HG02678 (cell line): ENCODE measurements at regions not wholly inside any gene's neighbourhood (a gene's known extent, or its start where the extent isn't known, plus 50 kb on each side); places are given as distances from the start of the nearest gene placed in this dataset.
"Not testable (repeated sequence)": the region's sequence is repeated elsewhere in the genome, so short reads cannot be mapped to it uniquely, and the experiment has no call there.

ENCODE experiments used
- ATAC-seq: cut with Tn5 transposase; IDR thresholded peaks from one replicate; pipeline ENCODE4 v1.9.1; 2021; ENCODE audit warnings: mild to moderate bottlenecking, moderate library complexity; ENCODE audit not compliant: unreplicated experiment

GRCh38 chrX:121407627-121408026, 360.2 kb downstream of the GLUD2 start:
- ATAC-seq, result no peak

- ATAC-seq, result not testable (repeated sequence)
Measured at GRCh38 chrX:121431514-121431913, 384.1 kb downstream of the GLUD2 start.

DNA sequence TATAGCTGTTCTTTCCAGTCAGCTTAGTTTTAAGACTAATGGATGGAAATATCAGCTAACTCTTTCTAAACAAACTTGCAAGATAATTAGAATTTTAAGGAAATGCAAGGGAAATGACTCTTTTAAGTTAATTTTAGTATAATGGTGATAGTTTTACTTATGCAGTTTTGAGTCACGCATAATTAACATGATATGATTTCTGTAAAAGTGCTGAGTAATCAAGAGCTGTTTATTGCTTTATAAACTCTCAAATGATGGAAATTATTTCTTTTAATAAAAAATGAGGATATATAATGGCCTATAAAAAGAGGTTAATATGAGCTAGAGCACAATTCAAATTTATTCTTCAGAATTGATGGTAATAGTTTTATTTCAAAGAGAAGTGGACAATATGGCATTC, 385.9 kb downstream of the GLUD2 start:
- ATAC-seq, result no peak

DNA sequence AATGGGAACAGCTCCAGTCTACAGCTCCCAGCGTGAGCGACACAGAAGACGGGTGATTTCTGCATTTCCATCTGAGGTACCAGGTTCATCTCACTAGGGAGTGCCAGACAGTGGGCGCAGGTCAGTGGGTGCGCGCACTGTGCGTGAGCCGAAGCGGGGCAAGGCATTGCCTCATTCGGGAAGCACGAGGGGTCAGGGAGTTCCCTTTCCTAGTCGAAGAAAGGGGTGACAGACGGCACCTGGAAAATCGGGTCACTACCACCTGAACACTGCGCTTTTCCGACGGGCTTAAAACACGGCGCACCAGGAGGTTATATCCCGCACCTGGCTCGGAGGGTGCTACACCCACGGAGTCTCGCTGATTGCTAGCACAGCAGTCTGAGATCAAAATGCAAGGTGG, 390.3 kb downstream of the GLUD2 start:
- ATAC-seq, result not testable (repeated sequence)

DNA sequence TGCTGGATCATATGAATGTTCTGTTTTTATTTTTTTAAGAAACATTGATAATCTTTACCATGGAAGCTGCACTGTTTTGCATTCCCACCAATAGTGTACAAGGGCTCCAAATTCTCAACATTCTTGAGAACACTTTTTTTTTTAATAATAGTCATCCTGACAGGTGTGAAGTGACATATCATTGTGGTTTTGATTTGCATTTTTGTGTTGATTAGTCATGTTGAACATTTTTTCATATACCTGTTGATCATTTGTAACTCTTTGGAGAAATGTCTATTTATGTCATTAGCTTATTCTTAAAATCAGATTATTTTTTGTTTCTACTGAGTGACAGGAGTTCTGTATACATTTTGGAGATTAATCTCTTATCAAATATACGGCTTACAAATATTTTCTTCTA, 408.5 kb downstream of the GLUD2 start:
- ATAC-seq, result no peak

DNA sequence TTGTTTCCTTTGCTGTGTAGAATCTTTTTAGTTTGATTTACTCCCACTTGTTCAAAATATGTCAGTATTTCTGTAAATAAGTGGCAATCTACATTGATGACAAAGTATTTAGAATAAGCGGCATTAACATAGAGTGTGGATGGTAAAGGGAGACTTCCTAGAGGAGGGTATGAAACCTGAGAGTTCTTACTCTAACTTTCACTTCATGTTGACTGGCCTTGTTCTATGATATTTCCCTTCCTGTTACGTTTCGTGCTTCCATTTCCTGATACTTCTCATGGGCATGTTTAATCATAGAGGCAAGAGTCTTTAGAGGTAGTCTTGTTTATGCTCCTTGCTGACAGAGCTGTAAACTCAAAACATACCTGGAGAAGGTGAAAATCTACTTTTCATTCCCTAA, 408.9 kb downstream of the GLUD2 start:
- peak; percentile 97 for ATAC-seq

DNA sequence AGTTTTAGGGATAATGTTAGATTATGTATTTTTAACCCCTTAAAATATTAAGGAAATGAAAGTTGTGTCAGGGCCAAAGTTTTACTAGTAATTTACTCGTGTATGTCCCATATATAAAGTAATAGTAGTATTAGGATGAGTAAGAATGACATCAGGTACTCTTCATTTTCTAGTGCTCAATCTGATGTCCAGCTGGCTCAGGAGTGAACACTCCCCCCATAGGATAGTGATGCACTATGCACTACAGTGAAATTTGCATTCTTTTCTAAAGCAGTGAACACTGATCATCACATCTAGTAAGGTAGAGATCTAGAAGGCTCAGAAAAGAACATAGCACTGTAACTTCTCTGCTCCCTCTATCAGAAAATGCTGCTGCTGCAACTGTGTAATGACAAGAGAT, 409.7 kb downstream of the GLUD2 start:
- ATAC-seq, result no peak

- no peak for ATAC-seq
Measured at GRCh38 chrX:121479406-121479805, 432.0 kb downstream of the GLUD2 start.

GRCh38 chrX:121496966-121497365, 449.6 kb downstream of the GLUD2 start:
- no peak for ATAC-seq

DNA sequence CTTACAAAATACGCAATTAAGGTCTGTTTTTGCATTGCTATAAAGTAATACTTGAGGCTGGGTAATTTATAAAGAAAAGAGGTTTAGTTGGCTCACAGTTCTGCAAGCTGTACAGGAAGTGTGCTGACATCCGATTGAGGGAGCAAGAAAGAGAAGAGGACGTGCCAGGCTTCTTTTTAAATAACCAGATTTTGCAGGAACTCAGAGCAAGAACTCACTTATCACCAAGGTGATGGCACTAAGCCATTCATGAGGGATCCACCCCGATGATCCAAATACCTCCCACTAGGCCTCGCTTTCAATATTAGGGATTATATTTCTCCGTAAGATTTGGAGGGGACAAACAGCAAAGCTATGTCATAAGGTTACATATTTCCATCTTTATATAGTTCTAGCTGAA, 456.7 kb downstream of the GLUD2 start:
- ATAC-seq, result no peak

DNA sequence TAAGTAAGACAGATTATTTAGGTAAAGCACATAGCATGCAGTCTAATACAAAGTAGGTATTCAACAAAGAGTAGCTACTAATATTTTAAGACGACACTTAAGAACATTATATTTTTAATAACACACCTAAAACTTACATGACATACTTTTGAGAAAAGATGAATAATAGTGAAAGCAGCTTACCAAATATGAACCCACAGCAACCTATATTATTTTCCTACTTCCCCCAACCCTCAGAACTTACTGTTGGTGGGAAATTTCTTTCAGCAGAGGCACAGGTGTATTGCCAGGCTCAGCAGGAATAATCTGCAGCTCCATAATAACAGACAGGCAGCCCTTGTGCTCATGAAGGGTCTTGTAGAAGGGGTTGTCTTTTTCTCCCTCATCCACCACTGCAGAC, 498.9 kb downstream of the GLUD2 start:
- ATAC-seq, result no peak

DNA sequence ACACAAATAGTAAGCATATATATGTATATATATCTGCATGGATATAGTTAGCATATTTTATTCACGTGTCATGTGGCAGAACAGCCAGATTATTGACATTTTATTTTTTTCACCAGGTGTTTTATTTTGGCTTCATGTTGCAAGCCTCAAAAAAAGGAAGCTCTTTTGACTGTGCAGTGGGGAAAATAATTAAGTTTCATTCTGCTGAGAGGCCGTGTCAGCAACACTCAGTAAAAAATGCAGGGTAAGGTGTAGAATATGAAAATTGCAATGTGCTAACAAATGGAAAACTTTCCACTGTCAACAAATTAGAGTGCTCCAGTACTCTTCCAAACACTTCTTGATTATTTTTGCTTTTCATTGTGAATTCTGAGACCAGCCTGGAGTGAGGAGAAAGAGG, 511.5 kb downstream of the GLUD2 start:
- no peak for ATAC-seq

- ATAC-seq, result no peak
Measured at GRCh38 chrX:121562616-121563015, 515.2 kb downstream of the GLUD2 start.

DNA sequence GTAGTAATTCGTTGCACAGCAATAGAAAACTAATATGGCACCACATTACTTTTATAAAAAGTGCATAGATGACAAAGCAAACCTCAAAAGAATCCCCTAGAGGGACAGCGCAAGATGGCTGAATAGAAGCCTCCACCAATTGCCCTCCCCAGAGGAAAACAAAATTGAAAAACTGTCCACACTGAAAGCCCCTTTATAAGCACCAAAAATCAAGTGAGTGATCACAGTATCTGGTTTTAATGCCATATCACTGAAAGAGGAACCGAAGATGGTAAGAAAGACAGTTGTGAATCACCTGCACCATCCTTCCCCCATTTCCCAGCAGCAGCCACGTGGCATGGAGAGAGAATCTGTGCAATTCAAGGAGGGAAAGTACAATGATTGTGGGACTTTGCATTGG, 522.2 kb downstream of the GLUD2 start:
- no peak for ATAC-seq

DNA sequence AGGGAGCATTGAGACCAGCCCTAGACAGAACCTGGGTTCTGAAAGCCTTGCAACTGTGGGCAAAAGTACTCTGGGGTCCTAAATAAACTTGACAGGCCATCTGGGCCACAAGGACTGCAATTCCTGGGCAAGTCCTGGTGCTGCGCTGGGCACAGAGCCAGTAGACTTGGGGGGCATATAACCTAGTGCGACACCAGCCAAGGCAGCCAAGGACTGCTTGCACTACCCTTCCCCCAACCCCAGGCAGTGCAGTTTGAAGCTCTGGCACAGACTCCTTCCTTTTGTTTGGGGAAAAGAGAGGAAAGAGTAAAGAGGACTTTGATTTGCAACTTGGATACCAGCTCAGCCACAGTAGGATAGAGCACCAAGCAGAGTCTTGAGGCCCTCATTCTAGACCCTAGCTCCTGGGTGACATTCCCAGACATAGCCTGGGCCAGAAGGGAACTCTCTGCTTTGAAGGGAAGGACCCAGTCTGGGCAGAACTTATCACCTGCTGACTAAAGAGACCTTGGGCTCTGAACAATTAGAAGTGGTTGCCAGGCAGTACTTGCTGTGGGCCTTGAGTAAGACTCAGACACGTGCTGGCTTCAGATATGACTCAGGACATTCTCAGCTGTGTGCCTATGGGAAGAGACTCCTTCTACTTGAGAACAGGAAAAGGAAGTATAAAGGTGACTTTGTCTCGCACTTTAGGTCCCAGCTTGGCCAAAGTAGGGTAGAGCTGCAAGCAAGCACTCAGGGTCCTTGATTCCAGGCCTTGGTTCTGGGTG, 522.8 kb downstream of the GLUD2 start:
- no peak for ATAC-seq

DNA sequence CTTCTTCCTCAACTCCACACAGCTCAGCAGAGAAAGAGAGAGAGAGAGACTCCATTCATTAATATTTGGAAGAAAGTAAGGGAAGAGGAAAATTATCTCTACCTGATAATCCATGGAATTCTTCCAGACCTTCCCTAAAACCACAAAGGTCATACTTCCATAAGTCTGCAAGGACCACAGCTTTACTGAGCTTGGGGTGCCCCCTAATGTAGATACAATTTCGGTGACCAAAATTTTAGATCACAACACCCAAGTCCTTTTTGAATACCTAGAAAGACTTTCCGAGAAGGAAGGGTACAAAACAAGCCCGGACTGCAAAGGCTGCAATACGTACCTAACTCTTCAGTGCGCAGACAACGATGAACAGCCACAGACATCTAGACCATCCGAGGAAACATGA, 523.9 kb downstream of the GLUD2 start:
- ATAC-seq, result no peak

DNA sequence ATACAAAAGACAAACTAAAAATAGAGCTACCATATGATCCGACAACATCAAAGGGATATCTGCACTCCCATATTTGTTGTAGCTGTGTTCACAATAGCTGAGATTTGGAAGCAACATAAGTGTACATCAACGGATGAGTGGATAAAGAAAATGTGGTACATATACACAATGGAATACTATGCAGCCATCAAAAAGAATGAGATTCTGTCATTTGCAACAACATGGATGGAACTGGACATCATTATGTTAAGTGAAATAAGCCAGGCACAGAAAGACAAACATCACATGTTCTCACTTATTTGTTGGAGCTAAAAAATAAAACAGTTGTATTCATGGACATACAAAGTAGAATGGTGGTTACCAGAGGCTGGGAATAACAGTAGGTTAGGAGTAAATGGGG, 527.0 kb downstream of the GLUD2 start:
- not testable (repeated sequence) for ATAC-seq

GRCh38 chrX:121579016-121579760, 531.8 kb downstream of the GLUD2 start:
- ATAC-seq, result no peak

DNA sequence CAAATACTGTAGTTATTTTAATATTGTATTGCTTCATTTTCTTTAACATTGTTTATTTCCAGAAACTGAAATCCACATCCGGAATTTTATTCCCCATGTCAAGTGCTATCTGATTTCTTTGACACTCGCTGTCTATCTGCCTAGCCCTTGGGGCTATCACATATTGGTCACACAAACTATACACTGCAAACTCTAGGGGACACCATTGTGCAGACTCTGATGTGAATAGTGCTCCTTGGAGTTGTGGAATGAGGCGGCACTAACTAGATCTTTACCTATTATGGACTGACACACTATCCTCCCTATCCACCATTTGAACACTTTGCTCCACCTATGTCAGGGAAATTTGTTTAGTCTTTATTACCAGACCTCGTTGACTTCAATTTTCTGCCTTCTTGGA, 534.5 kb downstream of the GLUD2 start:
- no peak for ATAC-seq

DNA sequence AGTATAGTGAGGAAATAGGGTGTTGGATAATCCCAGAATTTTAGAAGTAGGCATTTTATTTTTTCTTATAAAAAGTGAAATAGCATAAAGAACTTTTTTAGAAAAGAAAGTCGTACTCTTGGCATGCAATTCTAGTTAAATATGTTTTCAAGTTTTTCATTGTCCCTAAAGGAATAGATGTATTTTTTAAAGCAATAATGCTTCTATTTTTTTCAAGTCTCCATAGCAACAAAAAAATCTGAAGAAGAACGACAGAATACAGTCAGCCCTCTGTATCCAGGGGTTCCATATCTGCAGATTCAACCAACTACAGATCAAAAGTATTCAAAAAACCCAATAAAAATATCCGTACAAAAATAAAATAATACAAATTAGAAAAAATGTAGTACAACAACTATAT, 538.2 kb downstream of the GLUD2 start:
- no peak for ATAC-seq

DNA sequence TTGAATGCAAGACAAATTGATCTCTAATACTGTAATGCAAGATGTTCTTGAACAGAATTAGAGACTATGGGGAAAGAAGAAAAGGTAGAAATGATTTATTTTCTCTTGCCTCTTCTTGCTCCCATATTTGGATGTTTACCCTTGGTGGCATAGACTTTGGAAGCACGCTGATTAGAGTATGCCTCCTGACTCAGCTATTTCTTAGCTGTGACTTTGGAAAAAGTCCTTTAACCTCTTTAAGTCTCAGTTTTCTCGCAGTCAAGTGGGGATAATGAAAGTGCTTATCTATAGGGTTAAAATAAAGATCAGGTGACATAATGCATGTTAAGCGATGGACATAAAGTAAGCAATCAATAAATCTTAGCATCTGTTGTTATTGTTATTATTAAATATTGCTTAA, 545.5 kb downstream of the GLUD2 start:
- no peak for ATAC-seq

DNA sequence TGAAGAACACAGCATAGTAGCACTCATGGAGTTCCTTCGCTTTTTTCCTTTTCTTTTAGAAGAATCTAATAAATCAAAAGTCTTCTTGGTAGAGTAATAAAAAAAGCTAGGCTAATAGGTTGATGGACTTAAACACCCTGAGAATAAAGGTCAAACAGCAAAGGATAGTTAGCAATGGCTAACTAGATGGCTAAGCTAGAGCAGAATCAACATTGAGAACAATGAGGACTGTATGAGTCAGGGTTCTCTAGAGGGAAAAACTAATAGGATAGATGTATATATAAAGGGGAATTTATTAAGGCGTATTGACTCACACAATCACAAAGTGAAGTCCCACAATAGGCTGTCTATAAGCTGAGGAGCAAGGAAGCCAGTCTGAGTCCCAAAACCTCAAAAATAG, 550.9 kb downstream of the GLUD2 start:
- no peak for ATAC-seq

GRCh38 chrX:121635141-121635540, 587.7 kb downstream of the GLUD2 start:
- no peak for ATAC-seq
